ENCODE measurements at regions not wholly inside any gene's neighbourhood (a gene's known extent, or its start where the extent isn't known, plus 50 kb on each side); places are given as distances from the start of the nearest gene placed in this dataset.

GRCh38 chr4:85092943-85093342 lies 126.5 kb upstream of the WDFY3 start:
- Histone ChIP-seq H3K36me3 (ENCODE audit: insufficient read depth, low read length, poor library complexity, severe bottlenecking) (no peaks in the 10 kb centered on the region), H3K9me3 (ENCODE audit: low read depth, low read length, poor library complexity, severe bottlenecking) (no peaks in the 10 kb centered on the region), H3K4me1 (ENCODE audit: insufficient read depth, low read length, poor library complexity, severe bottlenecking) (no peaks in the 10 kb centered on the region), H3K27me3 (replicated peaks; ENCODE audit: insufficient read depth, low read depth, low read length, poor library complexity) (no peaks in the 10 kb centered on the region), H3K27ac (ENCODE audit: low read depth, low read length, poor library complexity, severe bottlenecking) (no peak overlapping the region), H3K4me3 (ENCODE audit: low read depth, low read length, poor library complexity, severe bottlenecking) (no peak overlapping the region)
- no TSS peak for BruUV-seq (replicated peaks)
- TF ChIP-seq EZH2 (IDR thresholded peaks at IDR 0.05; ENCODE audit: borderline replicate concordance, low read depth, low read length, poor library complexity, severe bottlenecking) = no peak
- no peak for TF ChIP-seq CTCF (conservative IDR thresholded peaks at IDR 0.05; ENCODE audit: low read depth, low read length)
- ChIA-PET CTCF (no interaction called here), POLR2A (ENCODE audit: low non-redundant PET) (interaction anchor here (0.6 kb wide), 1 partner anchor 36 kb away, joined by 3 read pairs; no protein-coding TSS in a partner anchor)
- intact Hi-C loops (cut with micrococcal nuclease; ENCODE audit: unreplicated experiment) = no loop called here
- DNase-seq (ENCODE audit: low spot score) = no peak

GRCh38 chr4:85094735-85095134 lies 128.2 kb upstream of the WDFY3 start:
- BruUV-seq (replicated peaks) = no TSS peak
- no peak for DNase-seq (ENCODE audit: low spot score)
- H3K4me1 ChIP-seq (ENCODE audit: insufficient read depth, low read length, poor library complexity, severe bottlenecking) = no peaks in the 10 kb centered on the region
- POLR2A ChIA-PET (ENCODE audit: low non-redundant PET) = no interaction called here
- H3K9me3 ChIP-seq (ENCODE audit: low read depth, low read length, poor library complexity, severe bottlenecking) = no peaks in the 10 kb centered on the region
- no peaks in the 10 kb centered on the region for H3K27me3 ChIP-seq (replicated peaks; ENCODE audit: insufficient read depth, low read depth, low read length, poor library complexity)
- H3K4me3 ChIP-seq (ENCODE audit: low read depth, low read length, poor library complexity, severe bottlenecking) = no peak overlapping the region
- no peak overlapping the region for H3K27ac ChIP-seq (ENCODE audit: low read depth, low read length, poor library complexity, severe bottlenecking)
- TF ChIP-seq CTCF (conservative IDR thresholded peaks at IDR 0.05; ENCODE audit: low read depth, low read length) (no peak), EZH2 (IDR thresholded peaks at IDR 0.05; ENCODE audit: borderline replicate concordance, low read depth, low read length, poor library complexity, severe bottlenecking) (no peak)
- intact Hi-C loops (cut with micrococcal nuclease; ENCODE audit: unreplicated experiment) = no loop called here
- H3K36me3 ChIP-seq (ENCODE audit: insufficient read depth, low read length, poor library complexity, severe bottlenecking) = no peaks in the 10 kb centered on the region
- CTCF ChIA-PET = no interaction called here

- Histone ChIP-seq H3K4me1 (ENCODE audit: insufficient read depth, low read length, poor library complexity, severe bottlenecking) (no peaks in the 10 kb centered on the region), H3K36me3 (ENCODE audit: insufficient read depth, low read length, poor library complexity, severe bottlenecking) (no peaks in the 10 kb centered on the region), H3K9me3 (ENCODE audit: low read depth, low read length, poor library complexity, severe bottlenecking) (no peaks in the 10 kb centered on the region), H3K27ac (ENCODE audit: low read depth, low read length, poor library complexity, severe bottlenecking) (no peak overlapping the region), H3K4me3 (ENCODE audit: low read depth, low read length, poor library complexity, severe bottlenecking) (no peak overlapping the region), H3K27me3 (replicated peaks; ENCODE audit: insufficient read depth, low read depth, low read length, poor library complexity) (no peaks in the 10 kb centered on the region)
- ChIA-PET CTCF (no interaction called here), POLR2A (ENCODE audit: low non-redundant PET) (no interaction called here)
- BruUV-seq (replicated peaks) = no TSS peak
- no peak for TF ChIP-seq CTCF (conservative IDR thresholded peaks at IDR 0.05; ENCODE audit: low read depth, low read length)
- TF ChIP-seq EZH2 (IDR thresholded peaks at IDR 0.05; ENCODE audit: borderline replicate concordance, low read depth, low read length, poor library complexity, severe bottlenecking) = no peak
- DNase-seq (ENCODE audit: low spot score) = no peak
- intact Hi-C loops (cut with micrococcal nuclease; ENCODE audit: unreplicated experiment) = no loop called here
These were observed 136.1 kb upstream of the WDFY3 start for GRCh38 chr4:85102606-85103005.
